HFF-Myc (cell line): ENCODE measurements at regions not wholly inside any gene's neighbourhood (a gene's known extent, or its start where the extent isn't known, plus 50 kb on each side); places are given as distances from the start of the nearest gene placed in this dataset.

Source experiments
- DNase-seq: peaks from one replicate; pipeline ENCODE4 v3.0.0-alpha.2; 2011; ENCODE audit warnings: low read depth; ENCODE audit errors: extremely low read depth
- H3K4me3 ChIP-seq: replicated peaks from 2 replicates; pipeline ENCODE4 v1.5.1; 2011; ENCODE audit warnings: low read depth, mild to moderate bottlenecking, control low read depth, low read length
- CTCF ChIP-seq: IDR thresholded peaks from 2 replicates; pipeline ENCODE4 v1.5.1; 2012; ENCODE audit warnings: mild to moderate bottlenecking, low read depth, low read length, control low read depth; ENCODE audit errors: missing control alignments

- no peak for TF ChIP-seq CTCF
- no peak for DNase-seq
- no peak overlapping the region for H3K4me3 ChIP-seq
Measured at GRCh38 chr5:129241755-129242154, 147.2 kb downstream of the ISOC1 start.

GRCh38 chr5:129243039-129243438, 148.5 kb downstream of the ISOC1 start:
- no peak for DNase-seq
- H3K4me3 ChIP-seq: no peak overlapping the region
- TF ChIP-seq CTCF: no peak

- no peak for TF ChIP-seq CTCF
- no peak for DNase-seq
- H3K4me3 ChIP-seq: no peak overlapping the region
Measured at GRCh38 chr5:129244478-129244877, 149.9 kb downstream of the ISOC1 start.

GRCh38 chr5:129245489-129245888, 150.9 kb downstream of the ISOC1 start:
- TF ChIP-seq CTCF: no peak
- DNase-seq: no peak

GRCh38 chr5:129246088-129246487, 151.5 kb downstream of the ISOC1 start:
- no peak for DNase-seq
- H3K4me3 ChIP-seq: no peak overlapping the region
- no peak for TF ChIP-seq CTCF

More at GRCh38 chr5:129245489-129245888, 150.9 kb downstream of the ISOC1 start:
- H3K4me3 ChIP-seq: no peak overlapping the region

GRCh38 chr5:129249886-129250285, 155.3 kb downstream of the ISOC1 start:
- no peak for DNase-seq
- no peak for TF ChIP-seq CTCF
- no peak overlapping the region for H3K4me3 ChIP-seq

- H3K4me3 ChIP-seq: no peak overlapping the region
- no peak for TF ChIP-seq CTCF
- no peak for DNase-seq
Measured at GRCh38 chr5:129271308-129271707, 176.8 kb downstream of the ISOC1 start.
